Trophoblast cell (in vitro differentiated cells and primary cell): ENCODE measurements at regions not wholly inside any gene's neighbourhood (a gene's known extent, or its start where the extent isn't known, plus 50 kb on each side); places are given as distances from the start of the nearest gene placed in this dataset.

ENCODE experiments used
- DNase-seq, 2 donors: peaks; one replicate each; pipeline ENCODE4 v3.0.0-alpha.2; 2016
- H2AFZ ChIP-seq: 2 replicates; pipeline ENCODE4 v1.6.1; 2013; ENCODE audit warnings: low read length, moderate library complexity, mild to moderate bottlenecking; ENCODE audit not compliant: insufficient read depth, poor library complexity
- H2AK5ac ChIP-seq: 2 replicates; pipeline ENCODE4 v1.6.1; 2013; ENCODE audit warnings: mild to moderate bottlenecking, low read length
- H2BK120ac ChIP-seq: 2 replicates; pipeline ENCODE4 v1.6.1; 2013; ENCODE audit warnings: low read length, mild to moderate bottlenecking, moderate library complexity; ENCODE audit not compliant: insufficient read depth, poor library complexity
- H2BK12ac ChIP-seq: 2 replicates; pipeline ENCODE4 v1.6.1; 2013; ENCODE audit warnings: mild to moderate bottlenecking, low read length, moderate library complexity
- H2BK5ac ChIP-seq: 2 replicates; pipeline ENCODE4 v1.6.1; 2013; ENCODE audit warnings: low read length, low read depth, moderate library complexity, mild to moderate bottlenecking; ENCODE audit not compliant: poor library complexity
- H3K14ac ChIP-seq: 2 replicates; pipeline ENCODE4 v1.6.1; 2013; ENCODE audit warnings: mild to moderate bottlenecking, low read length
- H3K18ac ChIP-seq: 2 replicates; pipeline ENCODE4 v1.6.1; 2013; ENCODE audit warnings: mild to moderate bottlenecking, low read length
- H3K23ac ChIP-seq: 2 replicates; pipeline ENCODE4 v1.6.1; 2013; ENCODE audit warnings: low read length
- H3K27ac ChIP-seq: 2 replicates; pipeline ENCODE4 v1.5.1; 2013; ENCODE audit warnings: low read depth, mild to moderate bottlenecking, inconsistent platforms, low read length, moderate library complexity
- H3K27me3 ChIP-seq: 2 replicates; pipeline ENCODE4 v1.6.1; 2013; ENCODE audit warnings: inconsistent platforms, mild to moderate bottlenecking, low read length, moderate library complexity; ENCODE audit not compliant: insufficient read depth
- H3K36me3 ChIP-seq, 2 experiments: 1 replicate in 1 of 2; 2 replicates in 1 of 2; pipeline ENCODE4 v1.6.1; 2013; ENCODE audit warnings: low read length in 2 of 2, mild to moderate bottlenecking in 2 of 2, moderate library complexity in 1 of 2; ENCODE audit not compliant: insufficient read depth in 2 of 2, control insufficient read depth in 1 of 2
- H3K4ac ChIP-seq: 2 replicates; pipeline ENCODE4 v1.6.1; 2013; ENCODE audit warnings: low read depth, mild to moderate bottlenecking, low read length, moderate library complexity
- H3K4me1 ChIP-seq, 2 experiments: 1 replicate in 1 of 2; 2 replicates in 1 of 2; pipeline ENCODE4 v1.6.1; 2013; ENCODE audit warnings: low read length in 2 of 2, mild to moderate bottlenecking in 2 of 2, moderate library complexity in 1 of 2; ENCODE audit not compliant: insufficient read depth in 2 of 2, control insufficient read depth in 1 of 2
- H3K4me2 ChIP-seq: 2 replicates; pipeline ENCODE4 v1.6.1; 2013; ENCODE audit warnings: inconsistent platforms, mild to moderate bottlenecking, low read length, moderate library complexity
- H3K4me3 ChIP-seq: 2 replicates; pipeline ENCODE4 v1.5.1; 2013; ENCODE audit warnings: mild to moderate bottlenecking, low read depth, low read length, inconsistent platforms
- H3K79me1 ChIP-seq: one replicate; pipeline ENCODE4 v1.6.1; 2013; ENCODE audit warnings: low read length
- H3K79me2 ChIP-seq: 2 replicates; pipeline ENCODE4 v1.6.1; 2013; ENCODE audit warnings: low read length, mild to moderate bottlenecking; ENCODE audit not compliant: control insufficient read depth, insufficient read depth, poor library complexity
- H3K9ac ChIP-seq: 2 replicates; pipeline ENCODE4 v1.6.1; 2013; ENCODE audit warnings: mild to moderate bottlenecking, low read length
- H3K9me3 ChIP-seq: 2 replicates; pipeline ENCODE4 v1.6.1; 2013; ENCODE audit warnings: low read depth, mild to moderate bottlenecking, control low read depth, inconsistent platforms, low read length; ENCODE audit not compliant: insufficient read depth
- H4K12ac ChIP-seq: 2 replicates; pipeline ENCODE4 v1.6.1; 2013; ENCODE audit warnings: low read depth, mild to moderate bottlenecking, low read length, moderate library complexity
- H4K8ac ChIP-seq: 2 replicates; pipeline ENCODE4 v1.6.1; 2013; ENCODE audit warnings: low read depth, mild to moderate bottlenecking, low read length, moderate library complexity
- H4K91ac ChIP-seq: one replicate; pipeline ENCODE4 v1.6.1; 2013; ENCODE audit warnings: low read depth, mild to moderate bottlenecking, low read length, moderate library complexity
- WGBS: extraction: QIAGEN DNeasy Blood & Tissue Kit; methylation state at CpG from one replicate; pipeline ENCODE4 v1.1.7; 2013; ENCODE audit warnings: missing lambda C conversion rate; ENCODE audit not compliant: insufficient read length, insufficient coverage; ENCODE audit errors: extremely low coverage; 5-methylcytosine and 5-hydroxymethylcytosine counted together

DNA sequence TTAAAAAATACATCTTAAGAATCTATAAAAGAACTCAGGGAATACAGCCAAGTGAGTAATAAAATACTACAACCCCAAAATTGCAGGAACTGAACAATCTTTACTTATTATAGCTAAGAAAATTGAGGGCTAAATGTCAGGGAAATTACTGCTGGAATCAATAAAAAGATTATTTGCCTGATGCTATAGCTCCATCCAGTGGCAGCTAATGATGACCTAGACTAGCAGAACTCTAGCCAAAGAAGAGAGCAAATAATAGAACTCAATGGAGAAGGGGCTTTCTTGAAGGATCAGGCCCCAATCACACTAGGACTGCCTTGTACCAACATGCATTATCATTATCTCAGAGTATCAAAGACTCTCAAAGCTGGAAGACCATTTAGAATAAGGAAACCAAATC is 85.0 kb upstream of the FAM241A start:
- DNase-seq: peak in 1 of 2 donors; percentile 16
- H3K9ac ChIP-seq: no peak overlapping the region
- no peak overlapping the region for H3K18ac ChIP-seq
- no peak overlapping the region for H2AK5ac ChIP-seq
- H4K8ac ChIP-seq: no peak overlapping the region
- no peak overlapping the region for H3K4me2 ChIP-seq
- H3K79me1 ChIP-seq: peaks cover 2% of the 10 kb centered on the region
- no peak overlapping the region for H3K14ac ChIP-seq
- H3K27me3 ChIP-seq: no peaks in the 10 kb centered on the region
- H3K27ac ChIP-seq: no peak overlapping the region
- H2AFZ ChIP-seq: no peak overlapping the region
- H3K79me2 ChIP-seq: no peaks in the 10 kb centered on the region
- no peaks in the 10 kb centered on the region for H3K36me3 ChIP-seq
- H3K9me3 ChIP-seq: no peaks in the 10 kb centered on the region
- H3K4me1 ChIP-seq: peaks cover 4 to 8% of the 10 kb centered on the region in 2 experiments
- no peak overlapping the region for H3K4ac ChIP-seq
- no peak overlapping the region for H4K12ac ChIP-seq
- H2BK120ac ChIP-seq: no peak overlapping the region
- H2BK12ac ChIP-seq: no peak overlapping the region
- no peak overlapping the region for H4K91ac ChIP-seq
- H3K23ac ChIP-seq: no peak overlapping the region
- no peak overlapping the region for H3K4me3 ChIP-seq
- H2BK5ac ChIP-seq: no peak overlapping the region

DNA sequence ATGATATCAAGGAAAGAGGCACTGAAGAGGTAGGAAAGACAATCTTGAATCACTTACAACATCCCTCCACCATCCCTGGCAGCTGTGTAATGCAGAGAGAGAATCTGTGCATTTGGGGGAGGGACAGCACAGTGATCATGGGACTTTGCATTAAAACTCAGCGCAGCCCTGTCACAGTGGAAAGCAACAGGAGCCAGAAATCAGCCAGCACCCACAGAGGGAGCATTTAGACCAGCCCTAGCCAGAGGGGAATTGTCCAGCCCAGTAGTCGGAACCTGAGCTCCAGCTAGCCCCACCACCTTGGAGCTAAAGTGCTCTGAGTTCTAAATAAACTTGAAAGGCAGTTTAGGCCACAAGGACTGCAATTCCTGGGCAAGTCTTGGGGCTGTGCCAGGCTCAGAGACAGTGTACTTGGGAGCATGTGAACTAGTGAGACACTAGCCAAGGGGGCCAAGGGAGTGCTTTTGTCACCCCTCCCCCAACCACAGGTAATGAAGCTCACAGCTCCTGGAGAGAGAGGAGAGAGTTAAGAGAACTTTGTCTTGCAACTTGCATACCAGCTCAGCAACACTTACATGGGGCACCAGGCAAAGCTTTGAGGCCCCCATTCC is 83.9 kb upstream of the FAM241A start:
- Histone ChIP-seq H3K36me3 (no peaks in the 10 kb centered on the region), H4K91ac (no peak overlapping the region), H3K27me3 (no peaks in the 10 kb centered on the region), H3K14ac (no peak overlapping the region), H3K79me2 (no peaks in the 10 kb centered on the region), H3K18ac (no peak overlapping the region), H3K79me1 (peaks cover 2% of the 10 kb centered on the region), H2AK5ac (no peak overlapping the region), H3K4ac (no peak overlapping the region), H3K9ac (no peak overlapping the region), H4K8ac (no peak overlapping the region), H3K23ac (no peak overlapping the region), H3K4me2 (no peak overlapping the region), H2BK5ac (no peak overlapping the region), H3K4me3 (no peak overlapping the region), H4K12ac (no peak overlapping the region), H2AFZ (no peak overlapping the region), H3K4me1 (peaks cover 4 to 8% of the 10 kb centered on the region in 2 experiments), H2BK12ac (no peak overlapping the region), H3K9me3 (no peaks in the 10 kb centered on the region), H3K27ac (no peak overlapping the region), H2BK120ac (no peak overlapping the region)
- DNase-seq: no peak
- WGBS: no CpG with 5 or more reads among the region's 2 CpGs

DNA sequence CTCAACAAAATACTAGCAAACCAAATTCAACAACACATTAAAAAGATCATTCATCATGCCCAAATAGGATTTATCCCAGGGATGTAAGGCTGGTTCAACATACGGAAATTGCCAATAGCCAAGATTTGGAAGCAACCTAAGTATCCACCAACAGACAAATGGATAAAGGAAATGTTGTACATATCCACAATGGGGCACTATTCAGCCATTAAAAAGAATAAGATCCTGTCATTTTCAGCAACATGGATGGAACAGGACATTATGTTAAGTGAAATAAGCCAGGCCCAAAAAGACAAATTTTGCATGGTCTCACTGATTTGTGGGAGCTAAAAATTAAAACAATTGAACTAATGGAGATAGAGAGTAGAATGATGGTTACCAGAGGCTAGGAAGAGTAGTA is 82.0 kb upstream of the FAM241A start:
- no peak for DNase-seq
- no peaks in the 10 kb centered on the region for H3K79me2 ChIP-seq
- no peak overlapping the region for H2BK120ac ChIP-seq
- no peak overlapping the region for H3K4ac ChIP-seq
- H3K14ac ChIP-seq: no peak overlapping the region
- no peaks in the 10 kb centered on the region for H3K79me1 ChIP-seq
- no peaks in the 10 kb centered on the region for H3K36me3 ChIP-seq
- H3K9me3 ChIP-seq: no peaks in the 10 kb centered on the region
- no peak overlapping the region for H3K4me2 ChIP-seq
- H2AK5ac ChIP-seq: no peak overlapping the region
- H2BK5ac ChIP-seq: no peak overlapping the region
- H3K4me1 ChIP-seq: peaks cover 4 to 5% of the 10 kb centered on the region in 2 experiments
- no peak overlapping the region for H2AFZ ChIP-seq
- no peak overlapping the region for H3K23ac ChIP-seq
- H3K9ac ChIP-seq: no peak overlapping the region
- H3K27ac ChIP-seq: no peak overlapping the region
- no peak overlapping the region for H4K8ac ChIP-seq
- no CpG with 5 or more reads among the region's 1 CpG for WGBS
- H3K18ac ChIP-seq: no peak overlapping the region
- no peak overlapping the region for H4K91ac ChIP-seq
- no peak overlapping the region for H4K12ac ChIP-seq
- no peaks in the 10 kb centered on the region for H3K27me3 ChIP-seq
- H2BK12ac ChIP-seq: no peak overlapping the region
- H3K4me3 ChIP-seq: no peak overlapping the region

DNA sequence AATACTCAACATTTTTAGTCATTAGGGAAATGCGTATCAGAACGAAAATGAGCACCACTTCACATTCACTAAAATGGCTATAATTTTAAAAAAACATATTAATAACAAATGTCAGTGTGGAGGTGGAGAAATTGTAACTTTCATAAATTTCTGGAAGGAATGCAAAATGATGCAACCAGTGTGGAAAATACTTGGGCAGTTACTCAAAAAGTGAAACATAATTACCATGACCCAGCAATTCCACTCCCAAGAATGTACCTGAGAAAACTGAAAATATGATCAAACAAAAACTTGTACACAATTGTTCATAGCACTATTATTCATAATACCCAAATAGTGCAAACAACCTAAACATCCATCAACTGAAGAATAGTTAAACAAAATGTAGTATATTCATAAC is 76.1 kb upstream of the FAM241A start:
- H3K9me3 ChIP-seq: no peaks in the 10 kb centered on the region
- H3K4me1 ChIP-seq: no peaks in the 10 kb centered on the region
- no peaks in the 10 kb centered on the region for H3K27me3 ChIP-seq
- H3K4me2 ChIP-seq: no peak overlapping the region
- no peak overlapping the region for H2AFZ ChIP-seq
- no peak overlapping the region for H3K27ac ChIP-seq
- H4K91ac ChIP-seq: no peak overlapping the region
- no CpG with 5 or more reads among the region's 2 CpGs for WGBS
- no peaks in the 10 kb centered on the region for H3K79me2 ChIP-seq
- no peak overlapping the region for H2BK5ac ChIP-seq
- no peak overlapping the region for H3K14ac ChIP-seq
- H3K23ac ChIP-seq: no peak overlapping the region
- no peak overlapping the region for H2BK12ac ChIP-seq
- no peak overlapping the region for H4K12ac ChIP-seq
- no peaks in the 10 kb centered on the region for H3K79me1 ChIP-seq
- H3K4ac ChIP-seq: no peak overlapping the region
- H2AK5ac ChIP-seq: no peak overlapping the region
- H3K4me3 ChIP-seq: no peak overlapping the region
- H3K18ac ChIP-seq: no peak overlapping the region
- H2BK120ac ChIP-seq: no peak overlapping the region
- H3K36me3 ChIP-seq: no peaks in the 10 kb centered on the region
- H3K9ac ChIP-seq: no peak overlapping the region
- peak in 1 of 2 donors; percentile 53 for DNase-seq
- H4K8ac ChIP-seq: no peak overlapping the region
